ENCODE measurements at regions not wholly inside any gene's neighbourhood (a gene's known extent, or its start where the extent isn't known, plus 50 kb on each side); places are given as distances from the start of the nearest gene placed in this dataset.

- no peak for TF ChIP-seq CTCF (IDR thresholded peaks at IDR 0.05)
- TF ChIP-seq POLR2A (IDR thresholded peaks at IDR 0.05), result no peak
Measured at GRCh38 chr7:12130609-12131008, 80.5 kb upstream of the TMEM106B start.
